GM21381 (cell line): ENCODE measurements at regions not wholly inside any gene's neighbourhood (a gene's known extent, or its start where the extent isn't known, plus 50 kb on each side); places are given as distances from the start of the nearest gene placed in this dataset.

Experiments
- ATAC-seq: cut with Tn5 transposase; IDR thresholded peaks from one replicate; pipeline ENCODE4 v1.9.1; 2021; ENCODE audit warnings: mild to moderate bottlenecking, moderate library complexity; ENCODE audit not compliant: unreplicated experiment

DNA sequence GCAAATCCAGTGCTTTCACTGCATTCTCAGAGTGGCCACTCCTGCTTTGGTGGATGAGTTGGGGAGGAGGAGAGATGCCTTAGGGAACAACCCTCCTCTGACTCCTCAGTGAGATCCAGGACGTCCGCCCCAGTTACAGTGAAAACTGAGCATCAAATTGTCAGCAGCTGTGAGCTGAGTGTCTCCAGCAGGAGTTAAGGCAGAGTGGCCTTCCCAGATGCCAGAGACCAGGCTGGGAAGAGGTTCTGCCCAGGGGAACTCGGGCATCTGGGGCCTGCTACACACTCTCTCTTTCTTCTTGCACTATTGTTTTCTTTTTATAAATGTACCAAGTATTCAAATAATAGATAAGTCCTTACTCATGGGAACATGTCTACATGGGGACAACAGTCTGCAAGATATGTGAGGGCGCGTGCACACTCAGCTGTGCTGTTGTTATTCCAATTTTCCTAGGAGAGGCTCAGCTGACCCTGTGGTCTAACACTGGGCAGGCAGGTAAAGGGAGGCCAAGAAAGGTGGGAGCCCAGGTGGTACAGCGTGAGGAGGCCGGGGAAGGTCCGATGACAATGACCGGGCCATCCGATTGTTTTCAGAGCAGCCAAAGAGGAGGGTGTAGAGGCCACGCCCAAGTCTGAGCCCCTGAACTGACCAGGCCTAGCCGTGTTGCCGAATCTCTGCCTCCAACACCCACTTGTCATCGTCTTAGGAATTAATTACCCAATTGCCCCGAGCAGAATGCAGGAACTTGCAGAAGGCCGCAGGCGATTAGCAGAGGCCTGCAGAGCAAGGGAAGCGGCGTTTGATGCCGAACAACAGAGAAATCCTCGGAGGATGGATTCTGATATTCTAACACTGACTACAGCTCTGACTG lies 166.9 kb downstream of the ANAPC1 start:
- no peak for ATAC-seq
